Left lobe of liver (tissue), 2 donors: ENCODE measurements at regions not wholly inside any gene's neighbourhood (a gene's known extent, or its start where the extent isn't known, plus 50 kb on each side); places are given as distances from the start of the nearest gene placed in this dataset.
A peak's percentile ranks its signal among the peaks of the same experiment; 100 is the strongest.
"Not testable (repeated sequence)": the region's sequence is repeated elsewhere in the genome, so short reads cannot be mapped to it uniquely, and the experiment has no call there.

Experiments used
- ATAC-seq: fragments of 200-7000 bp; cut with Tn5 transposase; one replicate; pipeline ENCODE4 v1.9.1; 2020; ENCODE audit warnings: mild to moderate bottlenecking, moderate library complexity
- DNase-seq: peaks from one replicate; pipeline ENCODE4 v3.0.0-alpha.2; 2020; ENCODE audit warnings: low spot score
- donor health status: DM: no; HTN: no; CAD: no; lungs with moderate emphysema.
- donor health status: DM: no; HTN: yes; CAD: no.

- DNase-seq: no peak
- ATAC-seq: no peak
These were observed 1985.7 kb upstream of the PRR20A start for GRCh38 chr13:55155046-55155445.

- DNase-seq (no peak), ATAC-seq (no peak)
These were observed 1981.0 kb upstream of the PRR20A start for GRCh38 chr13:55159765-55160164.

GRCh38 chr13:55160867-55161266 lies 1979.9 kb upstream of the PRR20A start:
- ATAC-seq (no peak), DNase-seq (no peak)

GRCh38 chr13:55178582-55178981 lies 1962.1 kb upstream of the PRR20A start:
- ATAC-seq, DNase-seq: not testable (repeated sequence)

- DNase-seq (no peak), ATAC-seq (no peak)
These were observed 1949.7 kb upstream of the PRR20A start for GRCh38 chr13:55190996-55191395.

GRCh38 chr13:55199134-55199533 lies 1941.6 kb upstream of the PRR20A start:
- peak; percentile 39 for ATAC-seq
- no peak for DNase-seq

- ATAC-seq (no peak), DNase-seq (no peak)
These were observed 1925.8 kb upstream of the PRR20A start for GRCh38 chr13:55214841-55215345.

GRCh38 chr13:55219538-55219937 lies 1921.2 kb upstream of the PRR20A start:
- no peak for ATAC-seq

GRCh38 chr13:55229906-55230569 lies 1910.7 kb upstream of the PRR20A start:
- no peak for ATAC-seq

More at GRCh38 chr13:55219538-55219937, 1921.2 kb upstream of the PRR20A start:
- DNase-seq: no peak

GRCh38 chr13:55230570-55230908 lies 1910.2 kb upstream of the PRR20A start:
- DNase-seq: no peak
- ATAC-seq: no peak

More at GRCh38 chr13:55229906-55230569, 1910.7 kb upstream of the PRR20A start:
- DNase-seq: no peak

GRCh38 chr13:55234311-55234710 lies 1906.4 kb upstream of the PRR20A start:
- no peak for ATAC-seq
- DNase-seq: no peak

GRCh38 chr13:55245005-55245644 lies 1895.6 kb upstream of the PRR20A start:
- DNase-seq (no peak), ATAC-seq (peak; percentile 55)

- ATAC-seq: no peak
- no peak for DNase-seq
These were observed 1885.5 kb upstream of the PRR20A start for GRCh38 chr13:55255236-55255635.

- DNase-seq: no peak
- no peak for ATAC-seq
These were observed 1877.7 kb upstream of the PRR20A start for GRCh38 chr13:55263045-55263444.

- DNase-seq (no peak), ATAC-seq (no peak)
These were observed 1874.1 kb upstream of the PRR20A start for GRCh38 chr13:55266644-55267043.

- ATAC-seq: no peak
These were observed 1842.5 kb upstream of the PRR20A start for GRCh38 chr13:55298201-55298600.

GRCh38 chr13:55302568-55302967 lies 1838.2 kb upstream of the PRR20A start:
- no peak for ATAC-seq
- DNase-seq: no peak

More at GRCh38 chr13:55298201-55298600, 1842.5 kb upstream of the PRR20A start:
- DNase-seq: no peak

- no peak for DNase-seq
- ATAC-seq: no peak
These were observed 1832.8 kb upstream of the PRR20A start for GRCh38 chr13:55307909-55308308.

GRCh38 chr13:55341891-55342290 lies 1798.8 kb upstream of the PRR20A start:
- ATAC-seq: no peak
- no peak for DNase-seq

- DNase-seq (no peak), ATAC-seq (no peak)
These were observed 1795.5 kb upstream of the PRR20A start for GRCh38 chr13:55345224-55345623.

GRCh38 chr13:55347528-55347927 lies 1793.2 kb upstream of the PRR20A start:
- no peak for ATAC-seq
- no peak for DNase-seq

- DNase-seq: no peak
- ATAC-seq: no peak
These were observed 1781.7 kb upstream of the PRR20A start for GRCh38 chr13:55359067-55359466.

GRCh38 chr13:55361141-55361540 lies 1779.6 kb upstream of the PRR20A start:
- no peak for DNase-seq
- no peak for ATAC-seq
